ENCODE measurements at regions not wholly inside any gene's neighbourhood (a gene's known extent, or its start where the extent isn't known, plus 50 kb on each side); places are given as distances from the start of the nearest gene placed in this dataset.

GRCh38 chr16:16780588-16780987 is 401.6 kb downstream of the NPIPA7 start:
- TF ChIP-seq, protein P1, sequence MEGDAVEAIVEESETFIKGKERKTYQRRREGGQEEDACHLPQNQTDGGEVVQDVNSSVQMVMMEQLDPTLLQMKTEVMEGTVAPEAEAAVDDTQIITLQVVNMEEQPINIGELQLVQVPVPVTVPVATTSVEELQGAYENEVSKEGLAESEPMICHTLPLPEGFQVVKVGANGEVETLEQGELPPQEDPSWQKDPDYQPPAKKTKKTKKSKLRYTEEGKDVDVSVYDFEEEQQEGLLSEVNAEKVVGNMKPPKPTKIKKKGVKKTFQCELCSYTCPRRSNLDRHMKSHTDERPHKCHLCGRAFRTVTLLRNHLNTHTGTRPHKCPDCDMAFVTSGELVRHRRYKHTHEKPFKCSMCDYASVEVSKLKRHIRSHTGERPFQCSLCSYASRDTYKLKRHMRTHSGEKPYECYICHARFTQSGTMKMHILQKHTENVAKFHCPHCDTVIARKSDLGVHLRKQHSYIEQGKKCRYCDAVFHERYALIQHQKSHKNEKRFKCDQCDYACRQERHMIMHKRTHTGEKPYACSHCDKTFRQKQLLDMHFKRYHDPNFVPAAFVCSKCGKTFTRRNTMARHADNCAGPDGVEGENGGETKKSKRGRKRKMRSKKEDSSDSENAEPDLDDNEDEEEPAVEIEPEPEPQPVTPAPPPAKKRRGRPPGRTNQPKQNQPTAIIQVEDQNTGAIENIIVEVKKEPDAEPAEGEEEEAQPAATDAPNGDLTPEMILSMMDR (tag by site-specific recombination; IDR thresholded peaks at IDR 0.05): no peak
- TF ChIP-seq ZNF701 (tag by site-specific recombination; IDR thresholded peaks at IDR 0.05): no peak
- TF ChIP-seq, protein P2, sequence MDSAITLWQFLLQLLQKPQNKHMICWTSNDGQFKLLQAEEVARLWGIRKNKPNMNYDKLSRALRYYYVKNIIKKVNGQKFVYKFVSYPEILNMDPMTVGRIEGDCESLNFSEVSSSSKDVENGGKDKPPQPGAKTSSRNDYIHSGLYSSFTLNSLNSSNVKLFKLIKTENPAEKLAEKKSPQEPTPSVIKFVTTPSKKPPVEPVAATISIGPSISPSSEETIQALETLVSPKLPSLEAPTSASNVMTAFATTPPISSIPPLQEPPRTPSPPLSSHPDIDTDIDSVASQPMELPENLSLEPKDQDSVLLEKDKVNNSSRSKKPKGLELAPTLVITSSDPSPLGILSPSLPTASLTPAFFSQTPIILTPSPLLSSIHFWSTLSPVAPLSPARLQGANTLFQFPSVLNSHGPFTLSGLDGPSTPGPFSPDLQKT (IDR thresholded peaks at IDR 0.05; ENCODE audit: borderline replicate concordance, low read depth, low read length): no peak

Measured in HEK293 (cell line).